PC-3 (cell line): ENCODE measurements at regions not wholly inside any gene's neighbourhood (a gene's known extent, or its start where the extent isn't known, plus 50 kb on each side); places are given as distances from the start of the nearest gene placed in this dataset.

ENCODE experiments used
- CTCF ChIP-seq: fragments of 300-600 bp; sonication (generic); conservative IDR thresholded peaks from 2 replicates; pipeline ENCODE4 v1.5.1; 2017; ENCODE audit warnings: antibody characterized with exemption, low read depth, mild to moderate bottlenecking, low read length
- EZH2 ChIP-seq: fragments of 300-600 bp; sonication (generic); IDR thresholded peaks from one replicate; pipeline ENCODE4 v1.6.1; 2017; ENCODE audit warnings: antibody characterized with exemption, mild to moderate bottlenecking, low read length; ENCODE audit not compliant: unreplicated experiment

DNA sequence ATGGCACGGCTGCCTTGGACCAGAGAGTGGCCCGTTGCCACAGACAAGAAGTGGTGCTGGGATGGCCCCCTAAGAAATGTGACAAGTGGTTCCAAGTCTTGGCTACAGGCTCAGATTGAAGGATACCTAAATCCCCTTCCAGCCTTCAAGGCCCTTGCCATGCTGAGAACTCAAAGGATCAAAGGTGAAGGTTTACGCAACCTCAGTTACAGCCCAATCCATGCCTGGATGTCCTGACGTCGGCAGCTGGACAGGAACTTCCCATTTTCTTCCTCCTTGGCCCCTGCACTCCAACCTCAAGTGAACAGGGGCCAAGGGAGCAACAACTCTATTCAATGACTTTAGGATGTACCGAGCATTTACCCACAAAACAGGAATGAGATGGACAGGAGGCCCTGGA, 95.4 kb downstream of the DHCR7 start:
- no peak for TF ChIP-seq CTCF
- no peak for TF ChIP-seq EZH2
